ENCODE measurements at regions not wholly inside any gene's neighbourhood (a gene's known extent, or its start where the extent isn't known, plus 50 kb on each side); places are given as distances from the start of the nearest gene placed in this dataset.

- peaks cover 9% of the 10 kb centered on the region for H3K9me3 Mint-ChIP-seq (ENCODE audit: unreplicated experiment)
- Histone ChIP-seq H3K4me1 (ENCODE audit: insufficient read depth, low read length) (peaks cover 19% of the 10 kb centered on the region), H3K36me3 (ENCODE audit: insufficient read depth, low read length) (no peaks in the 10 kb centered on the region), H3K9me3 (ENCODE audit: insufficient read depth, low read depth, low read length) (no peaks in the 10 kb centered on the region), H3K27ac (ENCODE audit: low read depth, low read length) (no peak overlapping the region), H3K9ac (ENCODE audit: low read length) (no peak overlapping the region), H4K20me1 (ENCODE audit: insufficient read depth, low read length) (no peaks in the 10 kb centered on the region), H3K4me3 (ENCODE audit: insufficient read depth, low read depth, low read length) (no peak overlapping the region), H2AFZ (ENCODE audit: low read depth, low read length) (no peak overlapping the region), H3K79me2 (ENCODE audit: insufficient read depth, low read length) (no peaks in the 10 kb centered on the region), H3K27me3 (ENCODE audit: insufficient read depth, low read length) (no peaks in the 10 kb centered on the region), H3K4me2 (ENCODE audit: low read length) (no peak overlapping the region)
- H3K27me3 Mint-ChIP-seq (ENCODE audit: low read depth, unreplicated experiment), result no peaks in the 10 kb centered on the region
- FAIRE-seq, result no peak
- TF ChIP-seq, protein P1, sequence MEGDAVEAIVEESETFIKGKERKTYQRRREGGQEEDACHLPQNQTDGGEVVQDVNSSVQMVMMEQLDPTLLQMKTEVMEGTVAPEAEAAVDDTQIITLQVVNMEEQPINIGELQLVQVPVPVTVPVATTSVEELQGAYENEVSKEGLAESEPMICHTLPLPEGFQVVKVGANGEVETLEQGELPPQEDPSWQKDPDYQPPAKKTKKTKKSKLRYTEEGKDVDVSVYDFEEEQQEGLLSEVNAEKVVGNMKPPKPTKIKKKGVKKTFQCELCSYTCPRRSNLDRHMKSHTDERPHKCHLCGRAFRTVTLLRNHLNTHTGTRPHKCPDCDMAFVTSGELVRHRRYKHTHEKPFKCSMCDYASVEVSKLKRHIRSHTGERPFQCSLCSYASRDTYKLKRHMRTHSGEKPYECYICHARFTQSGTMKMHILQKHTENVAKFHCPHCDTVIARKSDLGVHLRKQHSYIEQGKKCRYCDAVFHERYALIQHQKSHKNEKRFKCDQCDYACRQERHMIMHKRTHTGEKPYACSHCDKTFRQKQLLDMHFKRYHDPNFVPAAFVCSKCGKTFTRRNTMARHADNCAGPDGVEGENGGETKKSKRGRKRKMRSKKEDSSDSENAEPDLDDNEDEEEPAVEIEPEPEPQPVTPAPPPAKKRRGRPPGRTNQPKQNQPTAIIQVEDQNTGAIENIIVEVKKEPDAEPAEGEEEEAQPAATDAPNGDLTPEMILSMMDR (IDR thresholded peaks at IDR 0.05; ENCODE audit: insufficient read depth, low read depth, low read length), result no peak
- no peak for TF ChIP-seq EZH2 (IDR thresholded peaks at IDR 0.05; ENCODE audit: insufficient read depth, low read length)
- no peak for DNase-seq (ENCODE audit: low read depth)
- peaks cover 4% of the 10 kb centered on the region for H3K36me3 Mint-ChIP-seq (ENCODE audit: low read depth, unreplicated experiment)
- no peak overlapping the region for H3K27ac Mint-ChIP-seq (ENCODE audit: unreplicated experiment)
- peaks cover 11% of the 10 kb centered on the region for H3K4me1 Mint-ChIP-seq (ENCODE audit: low read depth, unreplicated experiment)
- no peak overlapping the region for H3K4me3 Mint-ChIP-seq (ENCODE audit: unreplicated experiment)
Observed at GRCh38 chr1:94642617-94643321, 101.2 kb upstream of the F3 start.

DNA sequence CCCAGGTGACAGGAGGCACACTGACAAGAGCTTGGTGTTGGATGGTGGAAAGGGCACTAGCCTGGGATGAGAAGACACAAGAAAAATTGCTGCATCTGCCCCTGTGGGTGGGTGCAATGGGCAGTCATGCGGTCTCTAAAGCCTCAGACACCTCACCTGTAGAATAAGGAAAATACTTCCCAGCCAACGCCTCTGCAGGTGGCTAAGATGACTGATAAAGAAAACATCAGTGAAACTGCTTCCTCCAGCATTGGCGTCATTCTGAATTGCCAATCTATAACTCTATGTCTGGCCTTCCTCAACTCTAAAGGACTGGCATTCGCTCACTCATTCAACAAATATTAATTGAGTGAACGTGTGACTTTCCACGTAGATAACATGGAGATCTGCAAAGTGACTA lies 100.4 kb upstream of the F3 start:
- no peaks in the 10 kb centered on the region for H3K27me3 Mint-ChIP-seq (ENCODE audit: low read depth, unreplicated experiment)
- H3K4me3 Mint-ChIP-seq (ENCODE audit: unreplicated experiment), result no peak overlapping the region
- Histone ChIP-seq H3K4me2 (ENCODE audit: low read length) (no peak overlapping the region), H3K27me3 (ENCODE audit: insufficient read depth, low read length) (no peaks in the 10 kb centered on the region), H3K36me3 (ENCODE audit: insufficient read depth, low read length) (no peaks in the 10 kb centered on the region), H3K9ac (ENCODE audit: low read length) (no peak overlapping the region), H3K79me2 (ENCODE audit: insufficient read depth, low read length) (no peaks in the 10 kb centered on the region), H3K4me3 (ENCODE audit: insufficient read depth, low read depth, low read length) (no peak overlapping the region), H3K4me1 (ENCODE audit: insufficient read depth, low read length) (peaks cover 11% of the 10 kb centered on the region), H3K27ac (ENCODE audit: low read depth, low read length) (no peak overlapping the region), H2AFZ (ENCODE audit: low read depth, low read length) (no peak overlapping the region), H4K20me1 (ENCODE audit: insufficient read depth, low read length) (no peaks in the 10 kb centered on the region), H3K9me3 (ENCODE audit: insufficient read depth, low read depth, low read length) (no peaks in the 10 kb centered on the region)
- no peak overlapping the region for H3K27ac Mint-ChIP-seq (ENCODE audit: unreplicated experiment)
- peaks cover 4% of the 10 kb centered on the region for H3K36me3 Mint-ChIP-seq (ENCODE audit: low read depth, unreplicated experiment)
- H3K9me3 Mint-ChIP-seq (ENCODE audit: unreplicated experiment), result peaks cover 7% of the 10 kb centered on the region
- FAIRE-seq, result no peak
- TF ChIP-seq EZH2 (IDR thresholded peaks at IDR 0.05; ENCODE audit: insufficient read depth, low read length), result no peak
- TF ChIP-seq, protein P1 (IDR thresholded peaks at IDR 0.05; ENCODE audit: insufficient read depth, low read depth, low read length), result no peak
- peak; percentile 48 for DNase-seq (ENCODE audit: low read depth)
- peaks cover 6% of the 10 kb centered on the region for H3K4me1 Mint-ChIP-seq (ENCODE audit: low read depth, unreplicated experiment)

DNA sequence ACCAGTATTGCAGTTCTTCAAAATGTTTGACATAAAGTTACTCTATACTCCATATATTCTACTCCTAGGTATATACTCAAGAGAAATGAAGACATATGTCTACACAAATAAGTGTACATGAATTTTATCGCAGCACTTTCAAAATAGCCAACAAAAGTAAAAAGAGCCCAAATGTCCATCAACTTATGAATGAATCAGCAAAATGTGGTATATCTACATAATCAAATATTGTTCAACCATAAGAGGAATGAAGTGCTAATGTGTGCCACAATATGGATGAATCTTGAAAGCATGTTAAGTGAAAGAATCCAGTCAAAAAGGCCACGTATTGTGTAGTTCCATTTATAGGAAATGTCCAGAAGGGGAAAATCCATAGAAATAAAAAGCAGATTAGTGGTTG lies 98.6 kb upstream of the F3 start:
- Histone ChIP-seq H3K4me1 (ENCODE audit: insufficient read depth, low read length) (peaks cover 5% of the 10 kb centered on the region), H2AFZ (ENCODE audit: low read depth, low read length) (no peak overlapping the region), H3K4me3 (ENCODE audit: insufficient read depth, low read depth, low read length) (no peak overlapping the region), H3K9ac (ENCODE audit: low read length) (no peak overlapping the region), H3K27ac (ENCODE audit: low read depth, low read length) (no peak overlapping the region), H4K20me1 (ENCODE audit: insufficient read depth, low read length) (no peaks in the 10 kb centered on the region), H3K36me3 (ENCODE audit: insufficient read depth, low read length) (no peaks in the 10 kb centered on the region), H3K4me2 (ENCODE audit: low read length) (no peak overlapping the region), H3K27me3 (ENCODE audit: insufficient read depth, low read length) (no peaks in the 10 kb centered on the region), H3K79me2 (ENCODE audit: insufficient read depth, low read length) (no peaks in the 10 kb centered on the region), H3K9me3 (ENCODE audit: insufficient read depth, low read depth, low read length) (no peaks in the 10 kb centered on the region)
- TF ChIP-seq, protein P1 (IDR thresholded peaks at IDR 0.05; ENCODE audit: insufficient read depth, low read depth, low read length), result no peak
- TF ChIP-seq EZH2 (IDR thresholded peaks at IDR 0.05; ENCODE audit: insufficient read depth, low read length), result no peak
- H3K27ac Mint-ChIP-seq (ENCODE audit: unreplicated experiment), result no peak overlapping the region
- peaks cover 4% of the 10 kb centered on the region for H3K36me3 Mint-ChIP-seq (ENCODE audit: low read depth, unreplicated experiment)
- no peak for DNase-seq (ENCODE audit: low read depth)
- H3K9me3 Mint-ChIP-seq (ENCODE audit: unreplicated experiment), result peaks cover 3% of the 10 kb centered on the region
- no peak overlapping the region for H3K4me3 Mint-ChIP-seq (ENCODE audit: unreplicated experiment)
- no peak for FAIRE-seq
- H3K27me3 Mint-ChIP-seq (ENCODE audit: low read depth, unreplicated experiment), result no peaks in the 10 kb centered on the region
- peaks cover 3% of the 10 kb centered on the region for H3K4me1 Mint-ChIP-seq (ENCODE audit: low read depth, unreplicated experiment)
